AG08395 (cell line): ENCODE measurements at regions not wholly inside any gene's neighbourhood (a gene's known extent, or its start where the extent isn't known, plus 50 kb on each side); places are given as distances from the start of the nearest gene placed in this dataset.

Experiments used
- DNase-seq: peaks from one replicate; pipeline ENCODE4 v3.0.0; 2012; ENCODE audit warnings: mixed read lengths, low spot score

GRCh38 chr3:67704322-67704721 is 49.9 kb upstream of the SUCLG2 start:
- DNase-seq = no peak
